ENCODE measurements at regions not wholly inside any gene's neighbourhood (a gene's known extent, or its start where the extent isn't known, plus 50 kb on each side); places are given as distances from the start of the nearest gene placed in this dataset.
"Not testable (repeated sequence)": the region's sequence is repeated elsewhere in the genome, so short reads cannot be mapped to it uniquely, and the experiment has no call there.

DNA sequence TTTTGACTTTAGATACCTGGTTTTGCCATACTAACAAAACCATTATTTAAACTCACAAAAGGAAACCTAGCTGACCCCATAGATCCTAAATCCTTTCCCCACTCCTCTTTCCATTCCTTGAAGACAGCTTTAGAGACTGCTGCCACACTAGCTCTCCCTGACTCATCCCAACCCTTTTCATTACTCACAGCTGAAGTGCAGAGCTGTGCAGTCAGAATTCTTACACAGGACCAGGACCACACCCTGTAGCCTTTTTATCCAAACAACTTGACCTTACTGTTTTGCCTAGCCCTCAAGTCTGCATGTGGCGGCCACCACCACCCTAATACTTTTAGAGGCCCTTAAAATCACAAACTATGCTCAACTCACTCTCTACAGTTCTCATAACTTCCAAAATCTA is 325.1 kb upstream of the KCNMB2 start:
- not testable (repeated sequence) for H3K4me3 ChIP-seq (ENCODE audit: low read depth, low read length); DNase-seq (ENCODE audit: low read depth)

DNA sequence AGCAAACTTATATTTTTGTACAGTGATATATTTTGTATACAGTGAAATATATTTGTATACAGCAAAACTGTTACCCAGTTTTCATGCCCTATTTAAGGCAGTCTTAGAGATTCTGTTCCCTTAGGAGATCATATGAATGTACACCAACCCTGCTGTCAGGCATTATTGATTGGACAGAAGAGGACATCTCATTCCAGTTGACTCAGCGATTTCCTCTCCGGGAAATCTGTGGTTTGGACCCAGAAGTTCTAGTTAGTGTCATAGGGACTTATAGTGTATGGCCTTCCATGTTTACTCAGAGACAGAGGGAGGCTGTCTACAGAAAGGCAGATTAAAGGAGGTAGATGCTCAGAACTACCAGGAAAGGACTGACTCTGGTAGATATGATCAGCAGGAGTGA is 318.8 kb upstream of the KCNMB2 start:
- TF ChIP-seq, protein P1, sequence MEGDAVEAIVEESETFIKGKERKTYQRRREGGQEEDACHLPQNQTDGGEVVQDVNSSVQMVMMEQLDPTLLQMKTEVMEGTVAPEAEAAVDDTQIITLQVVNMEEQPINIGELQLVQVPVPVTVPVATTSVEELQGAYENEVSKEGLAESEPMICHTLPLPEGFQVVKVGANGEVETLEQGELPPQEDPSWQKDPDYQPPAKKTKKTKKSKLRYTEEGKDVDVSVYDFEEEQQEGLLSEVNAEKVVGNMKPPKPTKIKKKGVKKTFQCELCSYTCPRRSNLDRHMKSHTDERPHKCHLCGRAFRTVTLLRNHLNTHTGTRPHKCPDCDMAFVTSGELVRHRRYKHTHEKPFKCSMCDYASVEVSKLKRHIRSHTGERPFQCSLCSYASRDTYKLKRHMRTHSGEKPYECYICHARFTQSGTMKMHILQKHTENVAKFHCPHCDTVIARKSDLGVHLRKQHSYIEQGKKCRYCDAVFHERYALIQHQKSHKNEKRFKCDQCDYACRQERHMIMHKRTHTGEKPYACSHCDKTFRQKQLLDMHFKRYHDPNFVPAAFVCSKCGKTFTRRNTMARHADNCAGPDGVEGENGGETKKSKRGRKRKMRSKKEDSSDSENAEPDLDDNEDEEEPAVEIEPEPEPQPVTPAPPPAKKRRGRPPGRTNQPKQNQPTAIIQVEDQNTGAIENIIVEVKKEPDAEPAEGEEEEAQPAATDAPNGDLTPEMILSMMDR (IDR thresholded peaks at IDR 0.05; ENCODE audit: low read depth, low read length, missing control alignments) = no peak
- H3K4me3 ChIP-seq (ENCODE audit: low read depth, low read length) = no peak overlapping the region
- no peak for DNase-seq (ENCODE audit: low read depth)

DNA sequence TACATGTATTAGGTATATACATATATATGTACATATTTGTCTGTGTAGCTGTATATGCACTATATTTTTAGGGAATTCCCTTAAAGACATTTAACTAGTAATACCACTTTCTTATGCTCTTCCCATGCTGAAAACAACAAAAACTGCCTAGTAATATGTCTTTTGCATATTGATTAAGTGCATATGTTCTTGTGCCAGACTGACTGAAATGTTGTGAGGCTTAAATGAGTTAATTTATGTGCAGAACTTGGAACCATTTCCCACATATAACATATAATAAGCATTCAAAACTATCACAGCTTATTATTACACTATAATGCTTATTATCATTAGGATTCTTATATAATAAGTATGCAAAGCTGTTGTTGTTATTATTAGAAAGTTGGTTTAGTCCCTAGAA is 318.0 kb upstream of the KCNMB2 start:
- DNase-seq (ENCODE audit: low read depth) = no peak
- no peak overlapping the region for H3K4me3 ChIP-seq (ENCODE audit: low read depth, low read length)
- TF ChIP-seq, protein P1 (IDR thresholded peaks at IDR 0.05; ENCODE audit: low read depth, low read length, missing control alignments) = no peak

DNA sequence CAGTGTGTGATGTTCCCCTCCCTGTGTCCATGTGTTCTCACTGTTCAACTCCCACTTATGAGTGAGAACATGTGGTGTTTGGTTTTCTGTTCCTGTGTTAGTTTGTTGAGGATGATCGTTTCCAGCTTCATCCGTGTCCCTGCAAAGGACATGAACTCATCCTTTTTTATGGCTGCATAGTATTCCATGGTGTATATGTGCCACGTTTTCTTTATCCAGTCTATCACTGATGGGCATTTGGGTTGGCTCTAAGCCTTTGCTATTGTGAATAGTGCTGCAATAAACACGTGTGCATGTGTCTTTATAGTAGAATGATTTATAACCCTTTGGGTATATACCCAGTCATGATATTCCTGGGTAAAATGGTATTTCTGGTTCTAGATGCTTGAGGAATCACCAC is 316.6 kb upstream of the KCNMB2 start:
- H3K4me3 ChIP-seq (ENCODE audit: low read depth, low read length); DNase-seq (ENCODE audit: low read depth): not testable (repeated sequence)

DNA sequence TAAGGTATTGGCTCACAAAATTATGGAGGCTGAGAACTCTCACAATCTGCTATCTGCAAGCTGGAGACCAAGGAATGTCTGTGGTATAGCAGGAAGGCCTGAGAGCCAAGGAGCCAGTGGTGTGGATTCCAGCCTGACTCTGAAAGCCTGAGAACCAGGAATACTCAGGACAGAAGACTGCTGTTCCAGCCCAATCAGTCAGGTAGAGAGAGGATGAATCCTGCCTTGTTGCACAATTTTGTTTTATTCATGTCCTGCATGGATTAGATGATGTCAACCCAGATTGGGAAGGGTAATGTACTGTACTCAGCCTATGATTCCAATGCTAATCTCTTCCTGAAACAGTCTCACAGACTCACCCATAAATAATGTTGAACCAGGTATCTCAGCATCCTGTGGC is 312.4 kb upstream of the KCNMB2 start:
- H3K4me3 ChIP-seq (ENCODE audit: low read depth, low read length) = no peak overlapping the region
- TF ChIP-seq, protein P1 (IDR thresholded peaks at IDR 0.05; ENCODE audit: low read depth, low read length, missing control alignments) = no peak
- DNase-seq (ENCODE audit: low read depth) = no peak

DNA sequence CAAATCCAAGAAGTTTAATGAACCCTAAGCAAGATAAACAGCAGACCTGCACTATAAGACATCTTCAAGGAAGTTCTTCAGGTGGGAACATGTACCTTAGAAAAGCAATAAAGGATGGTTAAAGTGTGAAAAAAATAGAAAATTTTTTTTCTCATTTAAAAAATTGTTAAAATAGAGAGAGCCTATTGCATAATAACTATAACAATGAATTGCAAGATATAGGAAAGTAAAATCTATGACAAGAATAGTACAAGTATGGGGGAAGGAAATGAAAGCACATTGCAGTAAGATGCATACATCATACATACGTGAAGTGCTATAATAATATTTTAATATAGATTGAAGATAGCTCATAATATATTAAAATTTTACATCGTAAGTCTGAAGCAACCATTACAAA is 310.1 kb upstream of the KCNMB2 start:
- no peak overlapping the region for H3K4me3 ChIP-seq (ENCODE audit: low read depth, low read length)
- DNase-seq (ENCODE audit: low read depth) = no peak
- TF ChIP-seq, protein P1 (IDR thresholded peaks at IDR 0.05; ENCODE audit: low read depth, low read length, missing control alignments) = no peak

DNA sequence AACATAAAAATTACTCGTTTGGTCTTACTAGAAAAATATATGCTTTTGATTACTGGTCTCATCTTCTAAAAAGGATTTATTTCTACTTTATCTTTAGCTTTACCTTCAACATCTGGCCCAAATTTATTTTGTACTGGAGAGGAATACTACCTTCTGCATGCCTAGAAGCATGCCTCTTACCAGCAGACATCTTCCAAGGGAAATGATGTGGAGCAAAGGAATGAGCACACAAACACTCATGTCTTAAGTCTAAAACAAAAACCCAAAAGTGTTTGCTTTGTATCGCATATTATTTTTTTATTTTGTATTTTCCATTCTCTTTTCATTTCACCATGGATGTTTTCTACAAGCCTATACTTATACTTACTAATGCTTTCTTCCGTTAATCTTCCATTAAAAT is 304.6 kb upstream of the KCNMB2 start:
- DNase-seq (ENCODE audit: low read depth) = no peak
- no peak overlapping the region for H3K4me3 ChIP-seq (ENCODE audit: low read depth, low read length)
- TF ChIP-seq, protein P1 (IDR thresholded peaks at IDR 0.05; ENCODE audit: low read depth, low read length, missing control alignments) = no peak

DNA sequence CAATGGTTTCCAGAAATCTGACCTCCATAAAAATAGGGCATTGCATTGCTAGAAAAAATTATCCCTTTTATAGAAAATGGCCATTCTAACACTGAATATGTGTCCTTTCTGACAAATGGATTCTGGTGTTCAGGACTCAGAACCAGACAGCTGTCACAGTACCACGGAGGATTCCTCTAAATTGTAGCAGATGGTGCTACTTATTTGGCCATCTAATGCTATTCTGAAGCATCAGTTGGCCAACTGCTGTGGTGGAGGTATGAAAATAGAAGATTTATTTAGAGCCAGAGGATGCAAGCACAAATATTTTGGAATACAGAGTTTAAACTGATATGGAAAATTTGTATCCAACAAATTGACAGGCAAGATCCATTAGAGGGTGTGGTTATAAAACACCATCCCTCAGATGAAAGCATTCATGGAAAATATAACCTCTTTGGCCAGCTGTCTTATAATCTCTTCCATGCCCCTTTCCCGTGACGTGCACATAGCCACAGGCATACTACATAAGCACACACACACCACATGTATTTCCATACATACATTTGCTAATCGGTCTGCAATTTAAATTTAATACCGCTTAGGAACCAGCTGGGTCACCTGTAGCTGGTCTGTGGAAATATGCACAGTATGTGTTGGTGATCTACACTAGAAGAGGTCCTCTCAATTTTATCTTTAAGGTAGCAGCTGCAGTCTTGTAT is 302.7 kb upstream of the KCNMB2 start:
- no peak overlapping the region for H3K4me3 ChIP-seq (ENCODE audit: low read depth, low read length)
- no peak for DNase-seq (ENCODE audit: low read depth)
- TF ChIP-seq, protein P1 (IDR thresholded peaks at IDR 0.05; ENCODE audit: low read depth, low read length, missing control alignments) = no peak

Measured in GM12864 (cell line).